CD1c-positive myeloid dendritic cell (primary cell): ENCODE measurements at regions not wholly inside any gene's neighbourhood (a gene's known extent, or its start where the extent isn't known, plus 50 kb on each side); places are given as distances from the start of the nearest gene placed in this dataset.

Source experiments
- DNase-seq: peaks from one replicate; pipeline ENCODE4 v3.0.0-alpha.2; 2016; ENCODE audit errors: extremely low spot score

- no peak for DNase-seq
Observed at GRCh38 chr2:164302786-164303185, 318.5 kb downstream of the GRB14 start.

GRCh38 chr2:164288235-164288634 lies 333.0 kb downstream of the GRB14 start:
- no peak for DNase-seq

DNA sequence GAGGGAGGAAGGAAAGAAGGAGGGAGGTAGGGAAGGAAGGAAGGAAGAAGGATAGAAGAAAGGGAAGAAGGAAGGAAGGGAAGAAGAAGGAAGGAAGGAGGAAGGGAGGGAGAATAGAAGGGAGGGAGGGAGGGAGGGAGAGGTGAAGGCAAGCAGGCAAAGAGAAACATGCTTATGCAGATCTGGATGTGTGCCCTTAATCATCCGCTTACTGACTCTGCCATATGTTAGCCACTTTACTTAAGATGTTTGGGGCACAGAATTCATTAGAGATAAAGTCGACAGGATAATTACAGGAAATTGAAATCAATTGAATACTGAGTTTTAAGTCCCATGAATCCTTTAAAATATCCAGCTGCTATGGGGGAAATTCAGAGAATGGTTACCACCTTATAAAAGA lies 334.2 kb downstream of the GRB14 start:
- no peak for DNase-seq

- DNase-seq: no peak
Observed at GRCh38 chr2:164285576-164285975, 335.7 kb downstream of the GRB14 start.

DNA sequence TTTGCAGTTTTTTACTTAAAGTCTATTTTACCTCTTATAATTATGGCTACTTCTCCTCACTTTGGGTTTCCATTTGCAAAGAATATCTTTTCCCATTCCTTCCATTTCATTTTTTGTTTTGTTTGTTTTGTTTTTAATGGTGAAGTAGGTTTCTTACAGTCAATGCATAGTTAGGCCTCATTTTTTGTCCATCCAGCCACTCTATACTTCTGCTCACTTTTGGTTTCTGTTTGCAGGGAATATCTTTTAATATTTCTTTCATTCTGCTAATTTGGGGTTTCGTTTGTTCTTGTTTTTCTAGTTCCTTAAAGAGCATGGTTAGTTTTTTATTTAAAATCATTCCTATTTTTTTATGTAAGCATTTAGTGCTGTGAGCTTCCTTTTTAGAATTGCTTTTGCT lies 339.4 kb downstream of the GRB14 start:
- DNase-seq: no peak

GRCh38 chr2:164275659-164276058 lies 345.6 kb downstream of the GRB14 start:
- no peak for DNase-seq

DNA sequence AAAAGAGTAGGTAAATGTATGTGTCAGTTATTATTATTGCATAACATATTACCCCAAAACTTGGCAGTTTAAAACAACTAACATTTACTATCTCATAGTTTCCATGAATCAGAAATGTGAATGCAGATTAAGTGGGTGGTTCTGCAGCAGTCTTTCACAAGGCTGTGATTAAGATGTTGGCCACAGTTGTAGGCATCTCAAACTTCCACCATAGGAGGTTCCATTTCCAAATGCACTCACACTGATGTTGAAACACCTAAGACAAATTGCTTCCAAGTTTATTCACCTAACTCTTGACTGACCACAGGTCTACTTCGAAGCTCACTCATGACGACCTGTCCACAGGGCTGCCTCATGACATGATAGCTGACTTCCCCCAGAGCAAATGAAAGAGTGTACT lies 360.8 kb downstream of the GRB14 start:
- DNase-seq: no peak

- no peak for DNase-seq
Observed at GRCh38 chr2:164257742-164258141, 363.5 kb downstream of the GRB14 start.

DNA sequence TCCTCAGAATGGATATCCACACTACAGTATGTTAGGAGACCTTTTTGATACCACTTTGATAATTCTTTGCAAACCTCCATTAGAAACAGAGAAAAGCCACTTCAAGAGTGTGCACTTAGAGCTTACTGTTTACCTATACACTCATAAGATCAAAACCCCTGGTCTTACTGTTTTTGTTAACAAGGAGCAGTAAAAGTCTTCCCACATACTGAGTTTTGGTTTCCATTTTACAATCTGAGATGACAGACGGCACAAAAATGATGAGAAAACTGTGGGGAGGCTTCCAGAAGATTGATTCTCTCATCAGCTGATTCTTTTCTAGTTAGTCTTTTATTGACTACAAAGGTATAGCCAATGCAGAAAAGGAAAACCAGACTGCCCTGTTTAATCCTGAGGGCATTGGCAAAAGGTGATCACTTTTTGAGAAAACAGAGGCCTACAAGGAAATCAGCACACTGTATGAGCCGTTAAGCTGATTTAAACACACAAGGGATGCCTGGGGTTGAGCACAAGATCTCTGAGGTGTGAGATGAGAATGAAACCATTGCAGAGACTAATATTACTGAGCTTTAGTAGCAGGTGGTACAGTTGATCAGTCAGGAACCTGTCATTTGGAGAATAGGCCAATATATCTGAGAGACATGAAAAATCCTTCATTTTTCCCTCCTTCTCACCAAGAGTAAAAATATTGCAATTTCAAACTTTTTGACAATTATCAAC lies 368.6 kb downstream of the GRB14 start:
- no peak for DNase-seq

GRCh38 chr2:164243315-164243714 lies 378.0 kb downstream of the GRB14 start:
- no peak for DNase-seq

GRCh38 chr2:164242409-164242808 lies 378.9 kb downstream of the GRB14 start:
- no peak for DNase-seq

DNA sequence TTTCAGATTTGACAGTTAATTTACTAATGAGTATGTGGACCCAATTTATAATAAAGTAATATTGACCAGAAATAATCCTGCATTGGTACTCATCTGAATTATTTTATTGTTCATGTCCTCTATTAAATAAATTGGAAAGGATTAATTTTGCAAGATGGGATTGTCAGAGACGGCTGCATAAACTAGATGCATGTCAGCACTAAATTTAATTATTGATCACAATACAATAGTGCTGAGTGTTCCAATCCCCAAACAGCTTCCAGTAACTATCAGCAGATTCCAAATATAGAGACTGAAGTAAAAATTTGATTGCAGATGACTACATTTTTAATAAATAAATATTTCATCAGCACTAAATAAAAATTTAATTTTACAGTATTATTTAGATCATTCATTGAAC lies 387.2 kb downstream of the GRB14 start:
- DNase-seq: no peak

GRCh38 chr2:164224007-164224406 lies 397.3 kb downstream of the GRB14 start:
- DNase-seq: no peak

DNA sequence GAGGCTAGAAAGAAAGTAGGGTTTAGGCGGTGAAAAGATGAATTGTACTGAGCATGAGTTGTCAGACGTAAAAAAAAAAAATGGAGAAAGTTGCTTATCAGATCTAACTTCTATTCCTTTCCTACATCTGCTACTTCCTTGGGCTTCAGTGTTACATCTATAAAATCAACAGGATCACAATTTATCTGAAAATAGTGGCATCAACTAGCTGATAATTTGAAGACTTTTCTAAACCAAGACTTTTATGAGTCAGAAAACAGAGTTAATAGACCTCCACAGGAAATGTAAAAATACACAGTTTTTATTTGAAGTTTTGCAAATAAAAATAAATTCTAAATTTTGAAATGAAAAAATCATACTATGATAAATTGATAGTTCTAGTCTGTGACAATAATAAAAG lies 399.8 kb downstream of the GRB14 start:
- DNase-seq: no peak

DNA sequence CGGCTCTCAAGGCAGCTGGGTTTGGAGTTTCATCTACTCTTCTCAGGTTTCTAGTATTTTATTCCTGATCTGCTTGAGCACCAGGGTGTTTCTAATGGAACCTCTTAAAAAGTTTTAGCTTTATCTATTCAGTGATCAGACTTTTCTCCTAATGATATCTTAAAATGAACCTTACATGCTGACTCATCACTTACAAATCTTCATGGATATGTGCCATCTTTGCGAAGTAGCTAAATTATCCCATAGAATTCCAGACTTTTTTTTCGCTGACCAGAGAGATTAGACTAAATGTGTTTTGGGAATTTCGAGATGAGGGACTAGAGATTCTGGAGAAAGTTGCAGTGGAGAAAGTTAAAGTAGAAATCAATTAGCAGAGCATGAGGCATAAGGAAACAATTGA lies 401.0 kb downstream of the GRB14 start:
- no peak for DNase-seq

- DNase-seq: no peak
Observed at GRCh38 chr2:164213916-164214315, 407.4 kb downstream of the GRB14 start.

DNA sequence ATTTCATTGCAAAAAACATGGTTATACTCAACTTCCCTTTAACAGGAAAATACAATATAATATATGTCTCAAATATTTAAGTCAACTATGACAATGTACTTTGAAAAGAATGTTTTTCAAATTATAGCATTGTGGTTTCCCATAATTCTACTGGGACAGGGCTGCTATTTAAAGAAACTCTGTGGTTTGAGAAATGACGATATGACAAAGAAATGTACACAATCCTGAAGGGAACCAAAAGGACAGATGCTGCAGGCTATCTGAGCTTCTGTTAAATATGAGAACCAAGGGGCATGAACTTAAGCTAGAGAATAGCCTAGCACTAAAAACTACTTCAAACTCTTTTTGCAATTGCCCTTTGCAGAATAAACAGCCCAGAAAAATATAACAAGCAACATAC lies 415.9 kb downstream of the GRB14 start:
- no peak for DNase-seq

- DNase-seq: no peak
Observed at GRCh38 chr2:164203131-164203530, 418.2 kb downstream of the GRB14 start.

DNA sequence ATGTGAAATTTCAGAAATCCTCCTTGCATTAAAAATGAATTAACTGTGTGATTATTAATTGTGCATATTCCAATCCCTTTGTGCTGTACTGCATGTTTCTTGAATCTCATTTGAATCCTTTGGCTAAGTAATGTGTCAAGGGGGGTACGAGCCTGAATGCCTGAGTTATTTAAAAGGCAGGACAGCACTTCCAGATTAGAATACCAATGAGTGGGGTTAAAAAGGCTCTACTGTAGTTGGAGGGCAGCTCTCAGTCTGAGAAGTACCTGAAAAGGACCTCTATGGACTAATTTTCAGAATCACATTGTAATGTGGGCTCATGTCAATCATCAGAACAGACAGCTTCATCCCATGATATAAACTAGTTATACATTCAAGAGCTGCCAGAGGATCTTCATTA lies 423.0 kb downstream of the GRB14 start:
- no peak for DNase-seq

GRCh38 chr2:164190700-164191099 lies 430.6 kb downstream of the GRB14 start:
- DNase-seq: no peak

- no peak for DNase-seq
Observed at GRCh38 chr2:164189851-164190250, 431.4 kb downstream of the GRB14 start.

DNA sequence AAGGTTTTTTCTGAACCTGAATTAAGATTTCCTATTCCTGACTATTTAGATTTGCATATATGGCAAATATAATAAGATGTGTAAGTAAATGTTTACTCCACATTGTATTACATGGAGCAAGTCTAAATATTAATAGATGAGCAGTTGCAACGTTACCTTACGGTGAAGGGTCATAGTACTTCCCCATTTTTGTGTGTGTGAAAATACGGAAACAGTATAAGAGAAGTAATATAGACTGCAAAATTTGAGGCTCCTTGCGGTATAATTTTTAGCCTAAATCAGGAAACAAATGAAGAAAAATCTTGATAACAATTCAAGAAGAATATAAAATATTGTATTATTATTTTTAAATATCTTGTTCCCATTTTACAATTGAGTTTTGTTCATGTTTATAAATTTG lies 434.2 kb downstream of the GRB14 start:
- no peak for DNase-seq

DNA sequence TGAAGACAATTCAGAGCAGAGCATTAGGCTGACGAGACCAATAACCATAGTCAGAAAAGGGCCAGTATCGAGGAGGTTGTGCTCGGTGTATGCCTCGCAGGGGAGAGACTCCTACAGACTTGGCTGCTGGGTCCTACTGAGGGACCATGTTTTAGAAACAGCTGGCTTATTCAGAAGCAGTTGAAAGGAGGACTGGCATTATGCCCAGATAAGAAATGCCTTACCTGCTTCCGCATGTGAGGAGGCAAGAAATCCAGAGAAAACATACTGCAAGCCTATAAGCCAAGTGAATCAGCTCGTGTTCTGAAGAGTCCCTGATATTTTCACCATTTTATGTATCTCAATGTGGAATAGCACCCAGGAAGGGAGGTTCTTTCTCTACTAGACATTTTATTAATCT lies 434.7 kb downstream of the GRB14 start:
- no peak for DNase-seq

- no peak for DNase-seq
Observed at GRCh38 chr2:164182116-164182627, 439.1 kb downstream of the GRB14 start.
